H9 (cell line): ENCODE measurements at regions not wholly inside any gene's neighbourhood (a gene's known extent, or its start where the extent isn't known, plus 50 kb on each side); places are given as distances from the start of the nearest gene placed in this dataset.

ENCODE experiments used
- DNase-seq: peaks from one replicate; pipeline ENCODE4 v3.0.0-alpha.2; 2017
- H2AFZ ChIP-seq: one replicate; pipeline ENCODE4 v1.6.1; 2013; ENCODE audit warnings: mild to moderate bottlenecking, low read length, control low read depth, moderate library complexity
- H2AK5ac ChIP-seq: 2 replicates; pipeline ENCODE4 v1.6.1; 2013; ENCODE audit warnings: low read length, control low read depth, mixed read lengths; ENCODE audit not compliant: insufficient read length
- H2BK120ac ChIP-seq: one replicate; pipeline ENCODE4 v1.6.1; 2013; ENCODE audit warnings: low read depth, mild to moderate bottlenecking, low read length, control low read depth, inconsistent platforms; ENCODE audit not compliant: poor library complexity, severe bottlenecking
- H2BK12ac ChIP-seq: 2 replicates; pipeline ENCODE4 v1.6.1; 2013; ENCODE audit warnings: low read length, control low read depth, mixed read lengths, low read depth; ENCODE audit not compliant: insufficient read length
- H2BK15ac ChIP-seq: 2 replicates; pipeline ENCODE4 v1.6.1; 2013; ENCODE audit warnings: low read depth, low read length, control low read depth
- H2BK20ac ChIP-seq: one replicate; pipeline ENCODE4 v1.6.1; 2013; ENCODE audit warnings: low read depth, mild to moderate bottlenecking, low read length, control low read depth, inconsistent platforms; ENCODE audit not compliant: poor library complexity, severe bottlenecking
- H2BK5ac ChIP-seq: 2 replicates; pipeline ENCODE4 v1.6.1; 2013; ENCODE audit warnings: low read length, control low read depth, mixed read lengths; ENCODE audit not compliant: insufficient read length
- H3K14ac ChIP-seq: 2 replicates; pipeline ENCODE4 v1.6.1; 2013; ENCODE audit warnings: low read length, control low read depth; ENCODE audit not compliant: insufficient read depth
- H3K18ac ChIP-seq: 2 replicates; pipeline ENCODE4 v1.6.1; 2013; ENCODE audit warnings: low read depth, mild to moderate bottlenecking, mixed read lengths, low read length, control low read depth; ENCODE audit not compliant: insufficient read length
- H3K23ac ChIP-seq: 2 replicates; pipeline ENCODE4 v1.6.1; 2013; ENCODE audit warnings: low read length, control low read depth, mixed read lengths, low read depth; ENCODE audit not compliant: insufficient read length
- H3K23me2 ChIP-seq: 2 replicates; pipeline ENCODE4 v1.6.1; 2013; ENCODE audit warnings: low read depth, mild to moderate bottlenecking, mixed read lengths, low read length, control low read depth; ENCODE audit not compliant: insufficient read length, poor library complexity, severe bottlenecking
- H3K27ac ChIP-seq: 2 replicates; pipeline ENCODE4 v1.5.1; 2013; ENCODE audit warnings: low read length, control low read depth, mixed read lengths, low read depth; ENCODE audit not compliant: insufficient read length
- H3K27me3 ChIP-seq: 2 replicates; pipeline ENCODE4 v1.6.1; 2013; ENCODE audit warnings: low read length, control low read depth, inconsistent platforms; ENCODE audit not compliant: insufficient read depth
- H3K4ac ChIP-seq: 2 replicates; pipeline ENCODE4 v1.6.1; 2013; ENCODE audit warnings: low read depth, mild to moderate bottlenecking, control low read depth, inconsistent platforms, low read length, moderate library complexity
- H3K4me1 ChIP-seq: 2 replicates; pipeline ENCODE4 v1.6.1; 2013; ENCODE audit warnings: low read length, control low read depth, inconsistent platforms; ENCODE audit not compliant: insufficient read depth
- H3K4me2 ChIP-seq: 2 replicates; pipeline ENCODE4 v1.6.1; 2013; ENCODE audit warnings: low read length, control low read depth, mixed read lengths; ENCODE audit not compliant: insufficient read length, insufficient read depth
- H3K56ac ChIP-seq: 2 replicates; pipeline ENCODE4 v1.6.1; 2013; ENCODE audit warnings: low read depth, mild to moderate bottlenecking, mixed read lengths, low read length, control low read depth; ENCODE audit not compliant: insufficient read length
- H3K79me1 ChIP-seq: 2 replicates; pipeline ENCODE4 v1.6.1; 2013; ENCODE audit warnings: low read depth, mild to moderate bottlenecking, moderate library complexity, low read length, control low read depth, inconsistent platforms; ENCODE audit not compliant: insufficient read depth, poor library complexity, severe bottlenecking
- H3K79me2 ChIP-seq: 2 replicates; pipeline ENCODE4 v1.6.1; 2013; ENCODE audit warnings: low read length, control low read depth, inconsistent platforms; ENCODE audit not compliant: insufficient read depth
- H3K9ac ChIP-seq: 2 replicates; pipeline ENCODE4 v1.6.1; 2013; ENCODE audit warnings: low read length, control low read depth, mixed read lengths; ENCODE audit not compliant: insufficient read length; ENCODE audit errors: extremely low read depth
- H3K9me3 ChIP-seq: one replicate; pipeline ENCODE4 v1.6.1; 2013; ENCODE audit warnings: low read depth, low read length, inconsistent platforms; ENCODE audit not compliant: control insufficient read depth
- H3T11ph ChIP-seq: one replicate; pipeline ENCODE4 v1.6.1; 2013; ENCODE audit warnings: mild to moderate bottlenecking, low read length, control low read depth, inconsistent platforms
- H4K20me1 ChIP-seq: one replicate; pipeline ENCODE4 v1.6.1; 2013; ENCODE audit not compliant: control insufficient read depth, insufficient read length, insufficient read depth
- H4K5ac ChIP-seq: 2 replicates; pipeline ENCODE4 v1.6.1; 2013; ENCODE audit warnings: low read depth, mild to moderate bottlenecking, mixed read lengths, low read length, control low read depth; ENCODE audit not compliant: insufficient read length
- H4K8ac ChIP-seq: replicated peaks from 2 replicates; pipeline ENCODE4 v1.6.1; 2013; ENCODE audit warnings: low read length, control low read depth, mixed read lengths, low read depth; ENCODE audit not compliant: insufficient read length
- H4K91ac ChIP-seq: 2 replicates; pipeline ENCODE4 v1.6.1; 2013; ENCODE audit warnings: low read depth, mild to moderate bottlenecking, moderate library complexity, mixed read lengths, low read length, control low read depth; ENCODE audit not compliant: insufficient read length
- H3K27ac Mint-ChIP-seq, 3 experiments: 2 replicates in 2 of 3; 3 replicates in 1 of 3; pipeline ENCODE4 v1.8.0; 2020 to 2021; ENCODE audit warnings: mixed read lengths in 3 of 3, mild to moderate bottlenecking in 1 of 3, moderate library complexity in 1 of 3
- H3K27me3 Mint-ChIP-seq: 2 replicates; pipeline ENCODE4 v1.8.0; 2021; ENCODE audit warnings: low read depth, mild to moderate bottlenecking, moderate library complexity, mixed read lengths
- H3K36me3 Mint-ChIP-seq, 3 experiments: 2 replicates in 2 of 3; 3 replicates in 1 of 3; pipeline ENCODE4 v1.8.0; 2020 to 2021; ENCODE audit warnings: low read depth in 3 of 3, mixed read lengths in 3 of 3; ENCODE audit not compliant: insufficient read depth in 1 of 3
- H3K4me1 Mint-ChIP-seq, 2 experiments: 2 replicates each; pipeline ENCODE4 v1.8.0; 2020; ENCODE audit warnings: mixed read lengths in 2 of 2
- H3K4me3 Mint-ChIP-seq, 2 experiments: 2 replicates in 1 of 2; 3 replicates in 1 of 2; pipeline ENCODE4 v1.8.0; 2020 to 2021; ENCODE audit warnings: mild to moderate bottlenecking in 2 of 2, mixed read lengths in 2 of 2, moderate library complexity in 1 of 2
- H3K9me3 Mint-ChIP-seq, 2 experiments: 2 replicates in 1 of 2; 3 replicates in 1 of 2; pipeline ENCODE4 v1.8.0; 2020; ENCODE audit warnings: mild to moderate bottlenecking in 2 of 2, mixed read lengths in 2 of 2, moderate library complexity in 1 of 2
- CTCF ChIP-seq: fragments of 200-600 bp; sonication (generic); conservative IDR thresholded peaks from 3 replicates; pipeline ENCODE4 v1.8.0; 2021; ENCODE audit warnings: antibody characterized with exemption, mild to moderate bottlenecking
- WGBS: extraction: QIAGEN DNeasy Blood & Tissue Kit; methylation state at CpG from one replicate; pipeline ENCODE4 v1.1.7; 2013; ENCODE audit warnings: missing lambda C conversion rate, low lambda C conversion rate, mixed read lengths; ENCODE audit not compliant: insufficient read length; ENCODE audit errors: extremely low coverage; 5-methylcytosine and 5-hydroxymethylcytosine counted together

- H3K36me3 Mint-ChIP-seq: peaks cover 0 to 7% (median 0%) of the 10 kb centered on the region in 3 experiments; a peak in 2 of 7 replicates
- Histone ChIP-seq H3K9ac (no peak overlapping the region), H3K4me1 (peaks cover 6% of the 10 kb centered on the region; the same call in 1 of the 2 replicates), H3K27me3 (no peaks in the 10 kb centered on the region), H3K56ac (no peak overlapping the region), H4K5ac (no peak overlapping the region), H2BK15ac (no peak overlapping the region), H2BK20ac (no peak overlapping the region), H2BK5ac (no peak overlapping the region), H4K20me1 (no peaks in the 10 kb centered on the region), H3K23me2 (no peaks in the 10 kb centered on the region), H4K8ac (no peak overlapping the region), H3T11ph (no peak overlapping the region), H2BK120ac (no peak overlapping the region), H3K18ac (no peak overlapping the region), H3K9me3 (no peaks in the 10 kb centered on the region), H3K14ac (no peak overlapping the region), H3K4ac (no peak overlapping the region), H2AFZ (no peak overlapping the region), H2BK12ac (no peak overlapping the region), H3K23ac (no peak overlapping the region), H4K91ac (no peak overlapping the region), H2AK5ac (no peak overlapping the region), H3K79me1 (no peaks in the 10 kb centered on the region), H3K4me2 (no peak overlapping the region), H3K79me2 (no peaks in the 10 kb centered on the region), H3K27ac (no peak overlapping the region)
- WGBS: no CpG with 5 or more reads among the region's 5 CpGs
- no peak for DNase-seq
- peaks cover 10 to 16% of the 10 kb centered on the region in 2 experiments for H3K4me1 Mint-ChIP-seq
- H3K27me3 Mint-ChIP-seq: no peaks in the 10 kb centered on the region
- no peaks in the 10 kb centered on the region; a peak in 1 of 5 replicates for H3K9me3 Mint-ChIP-seq
- H3K4me3 Mint-ChIP-seq: no peak overlapping the region
- H3K27ac Mint-ChIP-seq: no peak overlapping the region
- TF ChIP-seq CTCF: no peak
Observed at GRCh38 chr9:78507037-78507436, 210.1 kb downstream of the PSAT1 start.
